ENCODE measurements at regions not wholly inside any gene's neighbourhood (a gene's known extent, or its start where the extent isn't known, plus 50 kb on each side); places are given as distances from the start of the nearest gene placed in this dataset.

- no peaks in the 10 kb centered on the region for H3K4me1 ChIP-seq (ENCODE audit: control insufficient read depth in 1 of 2, insufficient read depth in 1 of 2, low read depth in 1 of 2, low read length in 1 of 2)
- H3K9me3 ChIP-seq, result no peaks in the 10 kb centered on the region
- H3K36me3 ChIP-seq, result no peaks in the 10 kb centered on the region
- no peak for TF ChIP-seq CTCF (IDR thresholded peaks at IDR 0.05)
- peaks cover 44% of the 10 kb centered on the region for H3K27me3 ChIP-seq
- H3K4me3 ChIP-seq (ENCODE audit: low read depth in 1 of 2, low read length in 1 of 2), result no peak overlapping the region
- H3K27ac ChIP-seq, result no peak overlapping the region
Measured at GRCh38 chr14:51328772-51329353, 88.8 kb downstream of the TMX1 start.

GRCh38 chr14:51331486-51332367 lies 91.7 kb downstream of the TMX1 start:
- Histone ChIP-seq H3K27me3 (peaks cover 44% of the 10 kb centered on the region), H3K27ac (no peak overlapping the region), H3K36me3 (no peaks in the 10 kb centered on the region), H3K4me3 (ENCODE audit: low read depth in 1 of 2, low read length in 1 of 2) (no peak overlapping the region), H3K9me3 (no peaks in the 10 kb centered on the region), H3K4me1 (ENCODE audit: control insufficient read depth in 1 of 2, insufficient read depth in 1 of 2, low read depth in 1 of 2, low read length in 1 of 2) (no peaks in the 10 kb centered on the region)
- TF ChIP-seq CTCF (IDR thresholded peaks at IDR 0.05), result no peak

GRCh38 chr14:51333299-51333698 lies 93.3 kb downstream of the TMX1 start:
- no peak for TF ChIP-seq CTCF (IDR thresholded peaks at IDR 0.05)
- Histone ChIP-seq H3K27ac (no peak overlapping the region), H3K4me3 (ENCODE audit: low read depth in 1 of 2, low read length in 1 of 2) (no peak overlapping the region), H3K27me3 (peaks cover 30% of the 10 kb centered on the region), H3K9me3 (no peaks in the 10 kb centered on the region), H3K4me1 (ENCODE audit: control insufficient read depth in 1 of 2, insufficient read depth in 1 of 2, low read depth in 1 of 2, low read length in 1 of 2) (no peaks in the 10 kb centered on the region), H3K36me3 (no peaks in the 10 kb centered on the region)

GRCh38 chr14:51333901-51334521 lies 94.0 kb downstream of the TMX1 start:
- H3K36me3 ChIP-seq, result no peaks in the 10 kb centered on the region
- no peak for TF ChIP-seq CTCF (IDR thresholded peaks at IDR 0.05)
- H3K4me3 ChIP-seq (ENCODE audit: low read depth in 1 of 2, low read length in 1 of 2), result no peak overlapping the region
- H3K9me3 ChIP-seq, result no peaks in the 10 kb centered on the region
- no peaks in the 10 kb centered on the region for H3K4me1 ChIP-seq (ENCODE audit: control insufficient read depth in 1 of 2, insufficient read depth in 1 of 2, low read depth in 1 of 2, low read length in 1 of 2)
- H3K27me3 ChIP-seq, result peaks cover 25% of the 10 kb centered on the region
- no peak overlapping the region for H3K27ac ChIP-seq

GRCh38 chr14:51334566-51334965 lies 94.5 kb downstream of the TMX1 start:
- no peaks in the 10 kb centered on the region for H3K4me1 ChIP-seq (ENCODE audit: control insufficient read depth in 1 of 2, insufficient read depth in 1 of 2, low read depth in 1 of 2, low read length in 1 of 2)

More at GRCh38 chr14:51334566-51334965, 94.5 kb downstream of the TMX1 start:
- Histone ChIP-seq H3K36me3 (no peaks in the 10 kb centered on the region), H3K4me3 (ENCODE audit: low read depth in 1 of 2, low read length in 1 of 2) (no peak overlapping the region), H3K27ac (no peak overlapping the region), H3K9me3 (no peaks in the 10 kb centered on the region), H3K27me3 (peaks cover 25% of the 10 kb centered on the region)
- TF ChIP-seq CTCF (IDR thresholded peaks at IDR 0.05), result no peak
